NCI-H2081 (cell line): ENCODE measurements at regions not wholly inside any gene's neighbourhood (a gene's known extent, or its start where the extent isn't known, plus 50 kb on each side); places are given as distances from the start of the nearest gene placed in this dataset.

Experiments used
- DNase-seq, 2 experiments: peaks; one replicate each; lab custom pipeline; 2025; lab: John Stamatoyannopoulos, UW

GRCh38 chr12:19826980-19827550 lies 387.8 kb downstream of the AEBP2 start:
- no peak for DNase-seq

DNA sequence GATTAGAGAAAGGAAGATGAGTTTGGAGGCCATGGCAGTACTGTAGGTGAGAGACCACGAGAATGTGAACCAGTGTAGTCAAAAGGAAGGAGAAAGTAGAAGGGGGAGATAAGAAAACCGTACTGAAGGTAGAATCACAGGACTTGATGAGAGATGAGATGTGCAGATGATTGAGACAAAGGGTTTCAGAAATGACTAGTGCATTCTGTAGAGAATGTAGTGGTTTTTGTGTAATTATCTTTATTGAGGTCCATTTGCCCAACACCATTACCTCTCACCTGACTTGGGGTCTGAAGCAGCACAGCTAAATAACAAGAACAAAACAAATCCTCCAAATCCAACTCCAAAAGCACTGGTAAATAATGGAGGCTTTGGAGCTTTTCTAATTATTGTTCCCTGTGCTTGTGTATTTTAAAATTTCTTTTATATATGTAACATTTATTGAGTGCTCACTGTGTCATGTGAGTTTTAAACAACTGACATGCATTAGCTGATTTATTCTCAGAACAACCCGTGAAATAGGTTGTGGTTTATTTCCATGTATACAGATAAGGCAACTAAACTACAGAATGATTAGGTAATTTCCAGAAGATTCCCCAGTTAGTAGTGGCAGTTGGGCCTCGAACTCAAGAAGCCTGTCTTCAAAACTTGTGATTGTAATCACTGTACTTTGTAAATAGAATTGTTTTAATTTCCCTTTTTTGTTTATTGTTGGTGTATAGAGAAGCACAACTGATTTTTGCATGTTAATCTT lies 390.0 kb downstream of the AEBP2 start:
- no peak for DNase-seq

GRCh38 chr12:19830446-19830845 lies 391.2 kb downstream of the AEBP2 start:
- no peak for DNase-seq

DNA sequence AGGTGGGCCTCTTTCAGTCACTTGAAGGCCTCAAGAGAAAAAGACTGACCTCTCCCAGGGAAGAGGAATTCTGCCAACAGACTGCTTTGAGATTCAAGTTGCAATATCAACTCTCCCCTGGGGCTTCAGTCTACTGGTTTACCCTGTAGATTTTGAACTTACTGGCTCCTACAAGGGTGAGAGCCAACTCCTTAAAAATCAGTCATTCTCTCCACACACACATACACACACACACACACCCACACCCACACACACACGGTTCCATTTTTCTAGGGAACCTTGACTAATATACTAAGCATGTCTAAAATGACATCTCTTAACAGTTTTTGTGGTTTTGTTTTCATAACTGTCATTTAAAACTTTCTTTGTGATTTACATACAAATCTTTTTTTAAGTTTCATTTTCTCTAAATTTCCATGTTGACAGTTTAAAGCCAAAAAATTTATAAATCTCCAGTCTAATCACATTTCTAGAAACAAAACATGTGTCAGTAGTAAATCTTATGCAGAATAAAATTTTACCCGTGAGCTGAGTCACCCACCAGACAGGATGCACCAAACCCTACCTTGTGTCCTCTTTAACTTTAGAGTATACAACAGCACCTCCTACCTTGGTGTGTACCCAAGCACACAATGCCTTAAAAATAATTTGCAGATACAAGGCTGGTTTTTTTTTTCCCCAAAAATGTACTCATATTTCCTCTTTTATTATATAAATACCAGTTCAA lies 394.6 kb downstream of the AEBP2 start:
- DNase-seq = no peak

- DNase-seq = no peak
Measured at GRCh38 chr12:19834592-19834991, 395.3 kb downstream of the AEBP2 start.

DNA sequence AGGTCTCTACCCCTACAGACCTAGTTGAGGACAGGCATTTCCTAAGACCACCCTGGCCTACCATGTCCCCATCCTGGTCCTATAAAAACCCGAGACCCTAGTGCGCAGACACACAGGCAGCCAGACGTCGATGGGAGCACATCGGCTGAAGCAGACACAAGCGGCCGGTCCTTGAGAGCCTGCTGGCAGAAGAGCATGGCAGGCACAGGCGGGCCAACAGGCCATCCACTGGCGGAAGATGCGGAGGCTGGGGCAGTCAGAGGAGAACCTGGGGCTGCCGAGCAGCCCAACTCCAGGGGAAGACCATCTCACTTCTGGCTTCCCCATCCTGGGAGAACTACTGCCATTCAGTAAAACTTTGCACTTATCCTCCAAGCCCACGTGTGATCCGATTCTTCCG lies 396.8 kb downstream of the AEBP2 start:
- DNase-seq = no peak

DNA sequence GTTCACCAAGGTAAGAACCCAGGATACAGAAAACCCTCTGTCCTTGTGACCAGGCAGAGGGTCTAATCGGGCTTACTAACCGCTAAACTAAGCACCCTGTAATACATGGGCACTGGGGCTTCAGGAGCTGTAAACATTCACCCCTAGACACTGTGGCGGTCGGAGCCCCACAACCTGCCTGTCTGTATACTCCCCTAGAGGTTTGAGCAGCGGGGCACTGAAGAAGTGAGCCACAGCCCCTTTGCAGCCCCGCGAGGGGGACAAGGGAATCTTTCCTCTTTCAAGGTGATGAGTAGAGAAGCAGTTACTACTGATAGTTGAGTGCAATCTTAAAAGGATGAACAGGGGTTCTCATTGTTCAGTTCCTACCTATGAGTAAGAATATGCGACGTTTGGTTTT lies 397.2 kb downstream of the AEBP2 start:
- no peak for DNase-seq

- no peak for DNase-seq
Measured at GRCh38 chr12:19837543-19837942, 398.3 kb downstream of the AEBP2 start.

DNA sequence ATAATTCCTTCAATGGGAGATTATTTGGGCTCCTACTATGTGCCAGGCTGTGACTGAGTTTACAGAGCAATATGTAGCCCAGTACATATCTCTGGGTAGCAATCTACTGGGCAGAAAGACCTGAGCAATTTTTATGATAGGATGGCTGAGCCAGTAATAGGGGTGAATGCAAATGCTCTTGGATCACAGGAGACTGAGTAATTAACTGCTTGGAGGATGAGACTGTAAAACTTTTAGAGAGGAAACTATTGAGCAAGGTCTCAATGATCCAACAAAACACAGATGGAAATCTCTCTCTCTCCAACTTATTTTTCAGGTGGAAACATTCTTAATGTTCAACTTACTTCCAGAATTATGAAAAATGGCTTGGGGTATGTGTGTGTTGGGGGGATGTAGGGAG lies 402.2 kb downstream of the AEBP2 start:
- DNase-seq = no peak

GRCh38 chr12:19842116-19842515 lies 402.8 kb downstream of the AEBP2 start:
- no peak for DNase-seq

- no peak for DNase-seq
Measured at GRCh38 chr12:19844224-19844623, 404.9 kb downstream of the AEBP2 start.

DNA sequence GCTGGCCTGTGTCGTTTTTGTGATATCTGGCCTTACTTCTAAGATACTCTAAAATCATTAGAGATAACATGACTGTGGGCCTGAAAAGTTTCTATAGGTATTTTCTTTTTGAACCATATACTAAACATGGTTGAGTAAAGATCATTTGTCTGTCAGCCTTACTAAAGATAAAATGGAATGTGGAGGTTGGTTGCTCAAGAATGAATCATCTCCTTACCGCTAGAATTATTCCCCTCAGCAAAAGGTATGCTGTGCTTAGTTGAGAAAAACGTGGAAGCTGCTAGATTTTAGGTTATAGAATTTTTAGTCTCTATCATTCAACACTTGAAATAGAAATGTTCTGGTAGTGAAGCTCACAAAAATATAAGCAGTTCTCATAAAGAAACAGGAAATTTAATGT lies 407.3 kb downstream of the AEBP2 start:
- DNase-seq = no peak

GRCh38 chr12:19847294-19848059 lies 408.2 kb downstream of the AEBP2 start:
- DNase-seq = no peak

DNA sequence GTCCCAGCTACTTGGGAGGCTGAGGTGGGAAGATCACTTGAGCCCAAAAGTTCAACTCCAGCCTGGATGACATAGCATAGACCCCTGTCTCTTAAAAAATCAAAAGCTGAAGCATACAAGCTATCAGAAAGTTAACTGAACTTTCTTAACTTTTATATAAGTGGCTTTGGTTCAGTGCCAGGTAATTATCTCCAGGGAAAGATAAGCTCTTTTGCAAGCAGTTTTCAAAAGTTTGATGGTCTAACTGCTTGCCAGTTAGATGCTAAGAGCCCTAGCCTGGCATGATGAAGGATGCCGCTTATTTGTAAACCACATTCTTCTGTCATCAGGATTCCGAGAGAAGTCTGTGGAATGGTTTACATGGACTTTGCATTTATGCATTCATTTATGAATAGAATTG lies 409.1 kb downstream of the AEBP2 start:
- DNase-seq = no peak

DNA sequence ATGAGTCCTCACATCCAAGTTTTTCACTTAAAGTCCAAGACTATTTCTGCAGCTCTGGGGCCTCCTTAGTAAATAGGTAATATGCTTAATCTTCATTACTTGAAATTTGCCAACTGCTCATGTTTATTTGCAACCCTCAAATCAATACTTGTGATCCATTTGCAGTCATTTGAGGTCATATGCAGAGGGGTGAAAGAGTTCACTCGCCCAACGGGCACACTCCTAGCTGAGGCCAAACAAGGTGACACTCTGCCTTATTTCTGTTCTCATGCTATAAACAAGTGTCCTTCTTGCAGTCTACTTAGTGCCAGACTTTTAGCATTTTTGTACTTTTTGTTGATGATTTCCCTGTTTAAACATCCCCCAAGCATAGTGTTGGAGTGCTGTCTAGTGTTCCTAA lies 409.9 kb downstream of the AEBP2 start:
- no peak for DNase-seq

GRCh38 chr12:19850346-19851065 lies 411.2 kb downstream of the AEBP2 start:
- no peak for DNase-seq

- DNase-seq = no peak
Measured at GRCh38 chr12:19852100-19852855, 413.0 kb downstream of the AEBP2 start.

DNA sequence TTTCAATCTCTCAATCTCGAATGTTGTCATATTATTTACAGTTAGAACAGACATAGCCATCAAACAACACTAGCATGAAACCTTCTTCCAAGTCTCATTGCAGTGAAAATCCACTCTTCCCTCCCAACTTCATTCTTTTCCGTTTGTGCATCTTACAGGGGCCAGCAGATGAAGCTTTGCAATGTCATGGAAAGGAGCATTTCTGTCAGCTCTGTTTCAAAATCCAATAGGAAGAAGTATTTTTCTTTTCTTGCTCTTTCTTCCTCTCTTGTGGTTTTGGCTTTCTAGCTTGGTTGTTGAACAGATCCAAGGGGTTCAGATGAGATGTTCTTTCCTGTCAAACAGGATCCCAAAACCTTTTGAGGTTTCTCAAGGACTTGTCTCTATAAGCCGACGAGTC lies 416.6 kb downstream of the AEBP2 start:
- DNase-seq = no peak

- DNase-seq = no peak
Measured at GRCh38 chr12:19856389-19856788, 417.1 kb downstream of the AEBP2 start.

- DNase-seq = no peak
Measured at GRCh38 chr12:19857204-19857603, 417.9 kb downstream of the AEBP2 start.

GRCh38 chr12:19867151-19867550 lies 427.9 kb downstream of the AEBP2 start:
- no peak for DNase-seq
